ENCODE measurements at regions not wholly inside any gene's neighbourhood (a gene's known extent, or its start where the extent isn't known, plus 50 kb on each side); places are given as distances from the start of the nearest gene placed in this dataset.

DNA sequence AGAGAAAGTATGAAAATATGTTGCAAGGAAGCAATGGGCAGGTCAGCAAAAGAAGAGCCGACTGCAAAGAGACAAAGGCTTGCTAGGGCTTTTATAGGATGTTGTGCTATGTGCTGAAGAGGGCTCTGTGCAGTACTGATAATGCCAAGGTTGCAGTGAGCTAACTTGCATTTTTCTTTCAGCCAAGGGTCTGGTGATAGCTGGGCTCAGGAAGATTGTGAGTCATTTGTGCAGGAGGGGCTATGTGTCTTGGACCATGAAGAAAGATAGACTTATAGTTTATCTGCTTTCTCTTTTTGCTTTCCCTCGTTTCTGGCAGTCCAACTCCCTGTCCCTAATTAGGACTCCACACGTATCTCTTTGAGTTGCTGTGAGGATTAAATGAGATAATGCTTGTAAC, 64.5 kb upstream of the LRIG1 start:
- TF ChIP-seq EZH2 (IDR thresholded peaks at IDR 0.05; ENCODE audit: borderline replicate concordance, low read depth, low read length, poor library complexity, severe bottlenecking) = no peak
- TF ChIP-seq CTCF (conservative IDR thresholded peaks at IDR 0.05; ENCODE audit: low read depth, low read length) = no peak
